Mesendoderm (in vitro differentiated cells): ENCODE measurements at regions not wholly inside any gene's neighbourhood (a gene's known extent, or its start where the extent isn't known, plus 50 kb on each side); places are given as distances from the start of the nearest gene placed in this dataset.
A peak's percentile ranks its signal among the peaks of the same experiment; 100 is the strongest.

Source experiments
- DNase-seq: peaks from one replicate; pipeline ENCODE4 v3.0.0; 2013
- H2AK5ac ChIP-seq: 2 replicates; pipeline ENCODE4 v1.6.1; 2013; ENCODE audit warnings: low read length, inconsistent platforms
- H2BK120ac ChIP-seq: 2 replicates; pipeline ENCODE4 v1.6.1; 2013; ENCODE audit warnings: low read depth, mild to moderate bottlenecking, low read length, moderate library complexity, mixed read lengths
- H2BK15ac ChIP-seq: replicated peaks from 2 replicates; pipeline ENCODE4 v1.6.1; 2013; ENCODE audit warnings: low read depth, mild to moderate bottlenecking, moderate library complexity
- H2BK5ac ChIP-seq: 2 replicates; pipeline ENCODE4 v1.6.1; 2013; ENCODE audit warnings: low read length, inconsistent platforms
- H3K18ac ChIP-seq: 2 replicates; pipeline ENCODE4 v1.6.1; 2013; ENCODE audit warnings: mild to moderate bottlenecking, low read length, mixed read lengths
- H3K23ac ChIP-seq: one replicate; pipeline ENCODE4 v1.6.1; 2013; ENCODE audit warnings: low read length
- H3K27ac ChIP-seq: 2 replicates; pipeline ENCODE4 v1.5.1; 2013; ENCODE audit warnings: low read depth, mild to moderate bottlenecking, inconsistent platforms, low read length, moderate library complexity
- H3K27me3 ChIP-seq: 2 replicates; pipeline ENCODE4 v1.6.1; 2013; ENCODE audit warnings: low read length, control low read depth, mild to moderate bottlenecking, inconsistent platforms; ENCODE audit not compliant: insufficient read depth, poor library complexity
- H3K36me3 ChIP-seq: 2 replicates; pipeline ENCODE4 v1.6.1; 2013; ENCODE audit warnings: low read length, inconsistent platforms; ENCODE audit not compliant: control insufficient read depth, insufficient read depth
- H3K4ac ChIP-seq: one replicate; pipeline ENCODE4 v1.6.1; 2013; ENCODE audit warnings: low read depth, mild to moderate bottlenecking, low read length, moderate library complexity
- H3K4me1 ChIP-seq: 2 replicates; pipeline ENCODE4 v1.6.1; 2013; ENCODE audit warnings: low read depth, low read length, inconsistent platforms; ENCODE audit not compliant: control insufficient read depth
- H3K4me2 ChIP-seq: 2 replicates; pipeline ENCODE4 v1.6.1; 2013; ENCODE audit warnings: low read length
- H3K4me3 ChIP-seq: 2 replicates; pipeline ENCODE4 v1.5.1; 2013; ENCODE audit warnings: mild to moderate bottlenecking, low read length
- H3K56ac ChIP-seq: one replicate; pipeline ENCODE4 v1.6.1; 2013; ENCODE audit warnings: low read length
- H3K79me1 ChIP-seq: 2 replicates; pipeline ENCODE4 v1.6.1; 2013; ENCODE audit warnings: low read length, inconsistent platforms
- H3K79me2 ChIP-seq: 2 replicates; pipeline ENCODE4 v1.6.1; 2013; ENCODE audit warnings: mild to moderate bottlenecking, low read length; ENCODE audit not compliant: control insufficient read depth, insufficient read depth
- H3K9ac ChIP-seq: 2 replicates; pipeline ENCODE4 v1.6.1; 2013; ENCODE audit warnings: low read length, inconsistent platforms
- H4K5ac ChIP-seq: one replicate; pipeline ENCODE4 v1.6.1; 2013; ENCODE audit warnings: low read length
- H4K8ac ChIP-seq: one replicate; pipeline ENCODE4 v1.6.1; 2013; ENCODE audit warnings: low read depth, mild to moderate bottlenecking, control low read depth, low read length, moderate library complexity
- WGBS: extraction: QIAGEN DNeasy Blood & Tissue Kit; methylation state at CpG from one replicate; pipeline ENCODE4 v1.1.7; 2013; ENCODE audit warnings: low lambda C conversion rate, missing lambda C conversion rate; ENCODE audit not compliant: insufficient coverage; ENCODE audit errors: extremely low coverage; 5-methylcytosine and 5-hydroxymethylcytosine counted together

- no CpG with 5 or more reads among the region's 2 CpGs for WGBS
Measured at GRCh38 chr13:74023484-74023883, 110.7 kb downstream of the KLF12 start.

GRCh38 chr13:74021505-74021904, 112.7 kb downstream of the KLF12 start:
- Histone ChIP-seq H3K23ac (no peak overlapping the region), H2BK15ac (no peak overlapping the region), H3K4me1 (no peaks in the 10 kb centered on the region), H3K9ac (no peak overlapping the region), H3K4me3 (no peak overlapping the region), H3K4me2 (no peak overlapping the region), H4K8ac (no peak overlapping the region), H2BK5ac (no peak overlapping the region), H3K79me2 (no peaks in the 10 kb centered on the region), H3K18ac (no peak overlapping the region), H3K79me1 (peaks cover 2% of the 10 kb centered on the region), H3K56ac (no peak overlapping the region), H3K27me3 (no peaks in the 10 kb centered on the region), H3K27ac (no peak overlapping the region), H2AK5ac (no peak overlapping the region), H2BK120ac (no peak overlapping the region), H3K4ac (no peak overlapping the region), H3K36me3 (no peaks in the 10 kb centered on the region), H4K5ac (no peak overlapping the region)
- DNase-seq, result peak; percentile 34
- WGBS, result no CpG with 5 or more reads among the region's 2 CpGs

More at GRCh38 chr13:74023484-74023883, 110.7 kb downstream of the KLF12 start:
- H3K27me3 ChIP-seq, result no peaks in the 10 kb centered on the region
- no peak overlapping the region for H2BK15ac ChIP-seq
- no peaks in the 10 kb centered on the region for H3K4me1 ChIP-seq
- no peak overlapping the region for H3K4me2 ChIP-seq
- no peak overlapping the region for H2BK5ac ChIP-seq
- no peak overlapping the region for H3K4ac ChIP-seq
- no peaks in the 10 kb centered on the region for H3K36me3 ChIP-seq
- no peak overlapping the region for H3K18ac ChIP-seq
- H4K8ac ChIP-seq, result no peak overlapping the region
- no peak overlapping the region for H3K56ac ChIP-seq
- no peak overlapping the region for H3K9ac ChIP-seq
- no peak overlapping the region for H3K23ac ChIP-seq
- no peak overlapping the region for H4K5ac ChIP-seq
- no peak overlapping the region for H2BK120ac ChIP-seq
- H3K79me2 ChIP-seq, result no peaks in the 10 kb centered on the region
- H3K27ac ChIP-seq, result no peak overlapping the region
- H3K4me3 ChIP-seq, result no peak overlapping the region
- no peak overlapping the region for H2AK5ac ChIP-seq
- H3K79me1 ChIP-seq, result peaks cover 2% of the 10 kb centered on the region
- DNase-seq, result no peak

DNA sequence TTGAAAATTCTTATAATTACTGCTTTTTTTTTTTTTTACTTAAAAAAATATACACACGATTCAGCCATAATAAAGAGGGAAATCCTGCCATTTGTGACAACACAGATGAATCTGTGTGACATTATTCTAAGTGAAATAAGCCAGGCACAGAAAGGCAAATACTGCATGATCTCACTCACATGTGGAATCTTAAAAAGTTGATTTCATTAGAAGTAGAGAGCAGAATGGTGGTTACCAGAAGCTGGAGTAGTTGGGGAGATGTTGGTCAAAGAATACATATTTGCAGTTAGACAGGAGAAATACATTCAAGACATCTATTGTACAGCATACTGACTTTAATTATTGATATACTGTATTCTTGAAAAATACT, 116.2 kb downstream of the KLF12 start:
- peaks cover 2% of the 10 kb centered on the region for H3K79me1 ChIP-seq

GRCh38 chr13:74017301-74018061, 116.7 kb downstream of the KLF12 start:
- Histone ChIP-seq H3K18ac (no peak overlapping the region), H4K8ac (no peak overlapping the region), H2BK5ac (no peak overlapping the region), H2BK120ac (no peak overlapping the region), H3K4me1 (no peaks in the 10 kb centered on the region), H2AK5ac (no peak overlapping the region), H3K79me1 (peaks cover 2% of the 10 kb centered on the region), H3K4me3 (no peak overlapping the region), H3K27me3 (no peaks in the 10 kb centered on the region), H3K4me2 (no peak overlapping the region), H3K79me2 (no peaks in the 10 kb centered on the region), H2BK15ac (no peak overlapping the region), H3K9ac (no peak overlapping the region), H3K23ac (no peak overlapping the region), H3K4ac (no peak overlapping the region), H3K56ac (no peak overlapping the region), H3K36me3 (no peaks in the 10 kb centered on the region), H3K27ac (no peak overlapping the region), H4K5ac (no peak overlapping the region)
- no peak for DNase-seq
- no CpG with 5 or more reads among the region's 4 CpGs for WGBS

More for the DNA sequence above, 116.2 kb downstream of the KLF12 start:
- Histone ChIP-seq H3K27me3 (no peaks in the 10 kb centered on the region), H3K79me2 (no peaks in the 10 kb centered on the region), H3K36me3 (no peaks in the 10 kb centered on the region), H4K8ac (no peak overlapping the region), H4K5ac (no peak overlapping the region), H2AK5ac (no peak overlapping the region), H2BK15ac (no peak overlapping the region), H2BK5ac (no peak overlapping the region), H3K56ac (no peak overlapping the region), H3K4me1 (no peaks in the 10 kb centered on the region), H3K4me3 (no peak overlapping the region), H3K9ac (no peak overlapping the region), H3K4me2 (no peak overlapping the region), H3K23ac (no peak overlapping the region), H2BK120ac (no peak overlapping the region), H3K18ac (no peak overlapping the region), H3K27ac (no peak overlapping the region), H3K4ac (no peak overlapping the region)
- DNase-seq, result no peak
- no CpG with 5 or more reads among the region's 1 CpG for WGBS

DNA sequence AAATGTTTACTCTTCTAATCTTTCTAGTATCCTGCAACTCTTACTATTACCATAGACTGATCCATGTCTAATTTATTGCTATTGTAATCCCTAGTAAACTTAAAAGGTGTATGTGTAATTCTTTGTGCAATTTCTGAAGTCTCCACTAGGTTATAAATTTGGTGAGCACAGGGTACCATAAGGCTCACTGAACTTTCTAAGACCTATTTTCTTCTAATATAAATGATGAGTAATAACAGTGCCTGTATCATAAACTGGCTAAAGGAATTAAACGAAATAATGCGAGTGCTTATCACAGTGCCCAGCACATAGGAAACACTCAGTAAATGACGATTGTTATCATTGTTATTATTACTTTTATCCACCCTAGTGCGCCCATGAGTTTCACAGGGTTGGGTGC, 119.1 kb downstream of the KLF12 start:
- no peak overlapping the region for H3K27ac ChIP-seq

More for the DNA sequence above, 119.1 kb downstream of the KLF12 start:
- no peak overlapping the region for H3K4me3 ChIP-seq
- no peaks in the 10 kb centered on the region for H3K27me3 ChIP-seq
- no peak overlapping the region for H3K18ac ChIP-seq
- H3K56ac ChIP-seq, result no peak overlapping the region
- H4K8ac ChIP-seq, result no peak overlapping the region
- H2AK5ac ChIP-seq, result no peak overlapping the region
- no peaks in the 10 kb centered on the region for H3K4me1 ChIP-seq
- H2BK120ac ChIP-seq, result no peak overlapping the region
- H3K4me2 ChIP-seq, result no peak overlapping the region
- H3K36me3 ChIP-seq, result no peaks in the 10 kb centered on the region
- WGBS, result no CpG with 5 or more reads among the region's 4 CpGs
- no peak overlapping the region for H2BK15ac ChIP-seq
- no peaks in the 10 kb centered on the region for H3K79me2 ChIP-seq
- H3K4ac ChIP-seq, result no peak overlapping the region
- no peak overlapping the region for H3K23ac ChIP-seq
- H2BK5ac ChIP-seq, result no peak overlapping the region
- peaks cover under 1% of the 10 kb centered on the region for H3K79me1 ChIP-seq
- no peak overlapping the region for H3K9ac ChIP-seq
- H4K5ac ChIP-seq, result no peak overlapping the region
- peak; percentile 10 for DNase-seq
